AG04449 (cell line): ENCODE measurements at regions not wholly inside any gene's neighbourhood (a gene's known extent, or its start where the extent isn't known, plus 50 kb on each side); places are given as distances from the start of the nearest gene placed in this dataset.

Source experiments
- CTCF ChIA-PET: fragments of 350-600 bp; formaldehyde crosslinking; extraction: SDS; loops from one replicate; lab custom pipeline; 2021; ENCODE audit warnings: antibody characterized with exemption; lab: Yijun Ruan, JAX
- POLR2A ChIA-PET: fragments of 400-600, 350-600 bp; formaldehyde crosslinking; extraction: SDS; loops from one replicate; lab custom pipeline; 2020; ENCODE audit warnings: antibody characterized with exemption, inconsistent platforms; lab: Yijun Ruan, JAX
- DNase-seq: peaks from one replicate; pipeline ENCODE4 v3.0.0-alpha.2; 2010; ENCODE audit warnings: low read depth, low spot score
- H3K4me3 ChIP-seq: 2 replicates; pipeline ENCODE4 v1.5.1; 2011; ENCODE audit warnings: low read depth, mild to moderate bottlenecking, control low read depth, low read length
- CTCF ChIP-seq: IDR thresholded peaks from one replicate; pipeline ENCODE4 v1.5.1; 2011; ENCODE audit warnings: mild to moderate bottlenecking, moderate library complexity, low read length, control low read depth, inconsistent platforms; ENCODE audit not compliant: insufficient read depth; ENCODE audit errors: missing control alignments

- ChIA-PET POLR2A (no interaction called here), CTCF (interaction anchor here (1.2 to 1.6 kb wide), 2 partner anchors 8 to 29 kb away, joined by 3 read pairs; no protein-coding TSS in a partner anchor)
- no peak for DNase-seq
- no peak overlapping the region for H3K4me3 ChIP-seq
- TF ChIP-seq CTCF, result no peak
Measured at GRCh38 chr2:200742426-200742825, 69.3 kb upstream of the BZW1 start.

- ChIA-PET CTCF (interaction anchor here (1.2 kb wide), 1 partner anchor 30 kb away, joined by 3 read pairs; no protein-coding TSS in a partner anchor), POLR2A (no interaction called here)
- no peak for TF ChIP-seq CTCF
- no peak for DNase-seq
- no peak overlapping the region for H3K4me3 ChIP-seq
Measured at GRCh38 chr2:200743042-200743676, 68.6 kb upstream of the BZW1 start.

DNA sequence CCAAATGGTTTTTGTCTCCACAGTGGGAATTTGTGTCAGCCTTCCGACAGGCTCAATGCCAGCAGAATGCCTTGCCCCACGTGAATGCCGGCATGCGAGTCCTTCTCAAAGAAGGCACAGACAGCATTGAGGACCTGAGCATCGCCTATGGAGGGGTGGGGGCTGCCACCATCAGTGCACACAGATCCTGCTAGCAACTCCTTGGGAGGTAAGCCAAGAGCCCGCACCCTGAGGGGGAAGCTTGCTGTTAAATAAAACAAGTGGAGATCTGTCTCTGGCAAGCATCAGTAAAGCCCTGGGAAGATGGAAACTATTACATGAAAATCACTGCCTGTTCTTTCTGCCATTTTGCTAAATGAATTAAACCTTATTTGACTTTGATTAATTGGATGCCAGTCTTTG, 67.5 kb upstream of the BZW1 start:
- ChIA-PET CTCF (interaction anchor here (3.5 kb wide), 1 partner anchor 8 kb away, joined by 22 read pairs; no protein-coding TSS in a partner anchor), POLR2A (no interaction called here)
- no peak overlapping the region for H3K4me3 ChIP-seq
- TF ChIP-seq CTCF, result no peak
- no peak for DNase-seq

DNA sequence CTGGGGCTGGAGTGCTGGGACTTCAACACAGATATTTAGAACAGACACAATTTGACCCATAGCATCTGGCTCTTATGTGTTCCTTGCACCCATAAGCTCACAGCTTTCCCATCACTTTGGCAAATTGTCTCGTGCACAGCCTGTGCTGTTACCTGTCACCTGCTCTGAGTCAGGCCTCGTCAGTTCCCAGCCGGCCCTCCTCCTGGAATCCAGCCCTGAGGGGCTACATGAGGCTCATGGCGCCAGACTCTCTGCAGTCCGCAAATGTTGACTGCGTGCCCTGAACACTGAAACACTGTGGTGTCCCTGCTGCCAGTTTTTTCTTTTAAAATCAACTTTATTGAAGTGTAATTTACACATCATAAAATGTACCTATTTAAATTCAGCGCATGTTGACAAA, 65.4 kb upstream of the BZW1 start:
- DNase-seq, result no peak
- CTCF ChIA-PET, result interaction anchor here (1.1 to 3.5 kb wide), 5 partner anchors 10 to 43 kb away, joined by 4 to 22 read pairs (median 7); no protein-coding TSS in a partner anchor
- no peak overlapping the region for H3K4me3 ChIP-seq
- TF ChIP-seq CTCF, result no peak
- POLR2A ChIA-PET, result no interaction called here

GRCh38 chr2:200747668-200748618, 63.8 kb upstream of the BZW1 start:
- ChIA-PET POLR2A (interaction anchor here (0.9 to 1.7 kb wide), 7 partner anchors 9 to 116 kb away, joined by 3 to 11 read pairs (median 6); partner anchors contain the start of gene CLK1), CTCF (interaction anchor here (0.8 to 3.2 kb wide), 7 partner anchors 9 to 35 kb away, joined by 3 to 18 read pairs (median 6); no protein-coding TSS in a partner anchor)
- no peak for TF ChIP-seq CTCF
- DNase-seq, result peak; percentile 92
- peak overlapping the region; percentile 6; the same call in 1 of the 2 replicates for H3K4me3 ChIP-seq
